GM12892 (cell line): ENCODE measurements at regions not wholly inside any gene's neighbourhood (a gene's known extent, or its start where the extent isn't known, plus 50 kb on each side); places are given as distances from the start of the nearest gene placed in this dataset.

Experiments used
- POLR2A ChIP-seq: IDR thresholded peaks from 2 replicates; pipeline ENCODE4 v1.6.1; 2011; ENCODE audit warnings: low read depth, low read length, control low read depth
- POLR2AphosphoS5 ChIP-seq: IDR thresholded peaks from 2 replicates; pipeline ENCODE4 v1.6.1; 2011; ENCODE audit warnings: low read depth, low read length, control low read depth
- TAF1 ChIP-seq: IDR thresholded peaks from 2 replicates; pipeline ENCODE4 v1.6.1; 2011; ENCODE audit warnings: low read depth, mild to moderate bottlenecking, control low read depth, low read length, borderline replicate concordance

GRCh38 chr20:60482221-60483008, 524.2 kb downstream of the CDH26 start:
- TF ChIP-seq POLR2AphosphoS5: no peak
- no peak for TF ChIP-seq TAF1
- TF ChIP-seq POLR2A: no peak
